ENCODE measurements at regions not wholly inside any gene's neighbourhood (a gene's known extent, or its start where the extent isn't known, plus 50 kb on each side); places are given as distances from the start of the nearest gene placed in this dataset.

- Histone ChIP-seq H3K27me3 (ENCODE audit: control insufficient read depth, insufficient read depth, low read length) (no peaks in the 10 kb centered on the region), H3K27ac (no peak overlapping the region), H3K9ac (no peak overlapping the region), H2AFZ (no peak overlapping the region), H3K4me2 (ENCODE audit: low read length) (no peak overlapping the region), H3K4me3 (ENCODE audit: low read depth, low read length) (no peak overlapping the region), H3K9me3 (ENCODE audit: control insufficient read depth, low read length) (no peaks in the 10 kb centered on the region), H3K4me1 (no peaks in the 10 kb centered on the region), H3K79me2 (no peaks in the 10 kb centered on the region), H3K36me3 (ENCODE audit: control insufficient read depth, insufficient read depth, low read length) (no peaks in the 10 kb centered on the region)
- no peak for TF ChIP-seq CTCF (IDR thresholded peaks at IDR 0.05)
These were observed 195.6 kb upstream of the NREP start for GRCh38 chr5:111952555-111952954.

GRCh38 chr5:111950660-111951059 lies 193.7 kb upstream of the NREP start:
- H3K4me3 ChIP-seq (ENCODE audit: low read depth, low read length) = no peak overlapping the region
- H3K4me2 ChIP-seq (ENCODE audit: low read length) = no peak overlapping the region
- TF ChIP-seq CTCF (IDR thresholded peaks at IDR 0.05) = no peak
- no peaks in the 10 kb centered on the region for H3K36me3 ChIP-seq (ENCODE audit: control insufficient read depth, insufficient read depth, low read length)
- no peaks in the 10 kb centered on the region for H3K4me1 ChIP-seq
- no peaks in the 10 kb centered on the region for H3K79me2 ChIP-seq
- no peak overlapping the region for H2AFZ ChIP-seq
- no peak overlapping the region for H3K27ac ChIP-seq
- no peak overlapping the region for H3K9ac ChIP-seq
- no peaks in the 10 kb centered on the region for H3K9me3 ChIP-seq (ENCODE audit: control insufficient read depth, low read length)
- H3K27me3 ChIP-seq (ENCODE audit: control insufficient read depth, insufficient read depth, low read length) = no peaks in the 10 kb centered on the region

GRCh38 chr5:111948092-111948841 lies 191.3 kb upstream of the NREP start:
- Histone ChIP-seq H3K27me3 (ENCODE audit: control insufficient read depth, insufficient read depth, low read length) (no peaks in the 10 kb centered on the region), H3K4me1 (no peaks in the 10 kb centered on the region), H3K79me2 (no peaks in the 10 kb centered on the region), H3K9me3 (ENCODE audit: control insufficient read depth, low read length) (no peaks in the 10 kb centered on the region), H3K4me3 (ENCODE audit: low read depth, low read length) (no peak overlapping the region), H3K36me3 (ENCODE audit: control insufficient read depth, insufficient read depth, low read length) (no peaks in the 10 kb centered on the region), H3K9ac (no peak overlapping the region), H3K4me2 (ENCODE audit: low read length) (no peak overlapping the region), H2AFZ (no peak overlapping the region), H3K27ac (no peak overlapping the region)
- no peak for TF ChIP-seq CTCF (IDR thresholded peaks at IDR 0.05)

GRCh38 chr5:111946556-111946955 lies 189.6 kb upstream of the NREP start:
- no peak overlapping the region for H3K9ac ChIP-seq
- H3K4me2 ChIP-seq (ENCODE audit: low read length) = no peak overlapping the region
- H3K79me2 ChIP-seq = no peaks in the 10 kb centered on the region
- TF ChIP-seq CTCF (IDR thresholded peaks at IDR 0.05) = no peak
- no peaks in the 10 kb centered on the region for H3K36me3 ChIP-seq (ENCODE audit: control insufficient read depth, insufficient read depth, low read length)
- H3K27me3 ChIP-seq (ENCODE audit: control insufficient read depth, insufficient read depth, low read length) = no peaks in the 10 kb centered on the region
- H3K27ac ChIP-seq = no peak overlapping the region
- H3K9me3 ChIP-seq (ENCODE audit: control insufficient read depth, low read length) = no peaks in the 10 kb centered on the region
- no peaks in the 10 kb centered on the region for H3K4me1 ChIP-seq
- H3K4me3 ChIP-seq (ENCODE audit: low read depth, low read length) = no peak overlapping the region
- H2AFZ ChIP-seq = no peak overlapping the region

- H3K9me3 ChIP-seq (ENCODE audit: control insufficient read depth, low read length) = no peaks in the 10 kb centered on the region
- TF ChIP-seq CTCF (IDR thresholded peaks at IDR 0.05) = no peak
- H3K27me3 ChIP-seq (ENCODE audit: control insufficient read depth, insufficient read depth, low read length) = no peaks in the 10 kb centered on the region
- no peaks in the 10 kb centered on the region for H3K36me3 ChIP-seq (ENCODE audit: control insufficient read depth, insufficient read depth, low read length)
- no peak overlapping the region for H3K9ac ChIP-seq
- H3K4me1 ChIP-seq = no peaks in the 10 kb centered on the region
- no peak overlapping the region for H3K4me3 ChIP-seq (ENCODE audit: low read depth, low read length)
- no peak overlapping the region for H3K27ac ChIP-seq
- H3K79me2 ChIP-seq = no peaks in the 10 kb centered on the region
- H3K4me2 ChIP-seq (ENCODE audit: low read length) = no peak overlapping the region
- no peak overlapping the region for H2AFZ ChIP-seq
These were observed 188.5 kb upstream of the NREP start for GRCh38 chr5:111945535-111945934.

Measured in parathyroid adenoma (tissue), 2 donors.